Loucy (cell line): ENCODE measurements at regions not wholly inside any gene's neighbourhood (a gene's known extent, or its start where the extent isn't known, plus 50 kb on each side); places are given as distances from the start of the nearest gene placed in this dataset.

Experiments
- H2AFZ ChIP-seq: fragments of 200-600 bp; sonication (generic); 2 replicates; pipeline ENCODE4 v1.6.0; 2016; ENCODE audit warnings: antibody characterized with exemption, mild to moderate bottlenecking, low read length, moderate library complexity
- H3F3A ChIP-seq: fragments of 200-600 bp; 2 replicates; pipeline ENCODE4 v1.6.0; 2016; ENCODE audit warnings: antibody characterized with exemption, low read depth, mild to moderate bottlenecking
- H3K27me3 ChIP-seq: fragments of 200-600 bp; sonication (generic); 2 replicates; pipeline ENCODE4 v1.6.1; 2014; ENCODE audit warnings: low read length, mild to moderate bottlenecking; ENCODE audit not compliant: insufficient read depth, poor library complexity, severe bottlenecking
- H3K36me3 ChIP-seq: fragments of 200-600 bp; sonication (generic); 2 replicates; pipeline ENCODE4 v1.6.1; 2016; ENCODE audit warnings: low read length; ENCODE audit not compliant: insufficient read depth
- H3K4me1 ChIP-seq: fragments of 200-600 bp; sonication (generic); 2 replicates; pipeline ENCODE4 v1.5.1; 2014; ENCODE audit warnings: low read length, mild to moderate bottlenecking; ENCODE audit not compliant: insufficient read depth, poor library complexity, severe bottlenecking
- H3K4me2 ChIP-seq: fragments of 200-600 bp; sonication (generic); 2 replicates; pipeline ENCODE4 v1.6.0; 2014; ENCODE audit warnings: antibody characterized with exemption, low read length, low read depth, mild to moderate bottlenecking; ENCODE audit not compliant: poor library complexity, severe bottlenecking
- H3K4me3 ChIP-seq: fragments of 200-600 bp; sonication (generic); 2 replicates; pipeline ENCODE4 v1.5.1; 2014; ENCODE audit warnings: low read length, mild to moderate bottlenecking, mixed read lengths; ENCODE audit not compliant: poor library complexity, severe bottlenecking
- H3K79me2 ChIP-seq: fragments of 200-600 bp; sonication (generic); 2 replicates; pipeline ENCODE4 v1.6.1; 2014; ENCODE audit warnings: low read length; ENCODE audit not compliant: insufficient read depth
- H3K9ac ChIP-seq: fragments of 200-600 bp; sonication (generic); 2 replicates; pipeline ENCODE4 v1.6.0; 2014; ENCODE audit warnings: mild to moderate bottlenecking, low read depth, low read length, moderate library complexity; ENCODE audit not compliant: poor library complexity, severe bottlenecking
- H3K9me2 ChIP-seq: fragments of 200-600 bp; sonication (generic); replicated peaks from 2 replicates; pipeline ENCODE4 v1.6.1; 2016; ENCODE audit warnings: low read depth, low read length, mixed read lengths
- H3K9me3 ChIP-seq: fragments of 200-600 bp; sonication (generic); 2 replicates; pipeline ENCODE4 v1.6.1; 2014; ENCODE audit warnings: mild to moderate bottlenecking, antibody characterized with exemption, low read length, low read depth; ENCODE audit not compliant: insufficient read depth
- H4K20me1 ChIP-seq: fragments of 200-600 bp; sonication (generic); 2 replicates; pipeline ENCODE4 v1.6.0; 2014; ENCODE audit warnings: antibody characterized with exemption, low read length, mild to moderate bottlenecking; ENCODE audit not compliant: insufficient read depth, poor library complexity, severe bottlenecking
- EZH2phosphoT487 ChIP-seq: fragments of 200-600 bp; IDR thresholded peaks from 2 replicates; pipeline ENCODE4 v1.6.1; 2018; ENCODE audit warnings: antibody characterized with exemption, mild to moderate bottlenecking, moderate library complexity, borderline replicate concordance
- TF ChIP-seq, protein P1 (sequence below): fragments of 200-600 bp; sonication (generic); conservative IDR thresholded peaks from 2 replicates; pipeline ENCODE4 v1.5.1; 2014; ENCODE audit warnings: mild to moderate bottlenecking, antibody characterized with exemption, low read length

DNA sequence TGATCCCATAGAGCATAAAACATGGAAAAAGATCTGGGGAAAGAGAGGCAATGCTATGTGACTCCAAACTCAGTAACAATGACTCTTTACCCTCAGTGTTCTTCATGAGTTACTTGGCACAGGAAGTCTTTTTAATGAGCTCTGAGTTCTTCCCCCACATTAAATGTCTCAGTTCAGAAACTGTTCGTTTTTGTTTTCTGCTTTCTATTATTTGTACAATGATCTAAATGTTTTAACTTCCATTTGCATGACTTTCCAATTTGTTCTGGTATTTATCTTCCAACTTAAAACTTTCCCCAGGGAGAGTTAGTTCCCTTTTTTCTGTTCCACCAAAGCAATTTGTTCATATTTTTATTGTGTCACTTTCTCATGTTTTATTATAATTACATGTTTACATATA lies 177.0 kb upstream of the ZBTB20 start:
- Histone ChIP-seq H3K9me3 (no peaks in the 10 kb centered on the region), H3K9ac (no peak overlapping the region), H3K4me2 (no peak overlapping the region), H3K4me1 (no peaks in the 10 kb centered on the region), H4K20me1 (no peaks in the 10 kb centered on the region), H2AFZ (no peak overlapping the region), H3F3A (no peaks in the 10 kb centered on the region), H3K36me3 (no peaks in the 10 kb centered on the region), H3K4me3 (no peak overlapping the region), H3K79me2 (no peaks in the 10 kb centered on the region), H3K9me2 (no peaks in the 10 kb centered on the region), H3K27me3 (no peaks in the 10 kb centered on the region)
- TF ChIP-seq, protein P1, sequence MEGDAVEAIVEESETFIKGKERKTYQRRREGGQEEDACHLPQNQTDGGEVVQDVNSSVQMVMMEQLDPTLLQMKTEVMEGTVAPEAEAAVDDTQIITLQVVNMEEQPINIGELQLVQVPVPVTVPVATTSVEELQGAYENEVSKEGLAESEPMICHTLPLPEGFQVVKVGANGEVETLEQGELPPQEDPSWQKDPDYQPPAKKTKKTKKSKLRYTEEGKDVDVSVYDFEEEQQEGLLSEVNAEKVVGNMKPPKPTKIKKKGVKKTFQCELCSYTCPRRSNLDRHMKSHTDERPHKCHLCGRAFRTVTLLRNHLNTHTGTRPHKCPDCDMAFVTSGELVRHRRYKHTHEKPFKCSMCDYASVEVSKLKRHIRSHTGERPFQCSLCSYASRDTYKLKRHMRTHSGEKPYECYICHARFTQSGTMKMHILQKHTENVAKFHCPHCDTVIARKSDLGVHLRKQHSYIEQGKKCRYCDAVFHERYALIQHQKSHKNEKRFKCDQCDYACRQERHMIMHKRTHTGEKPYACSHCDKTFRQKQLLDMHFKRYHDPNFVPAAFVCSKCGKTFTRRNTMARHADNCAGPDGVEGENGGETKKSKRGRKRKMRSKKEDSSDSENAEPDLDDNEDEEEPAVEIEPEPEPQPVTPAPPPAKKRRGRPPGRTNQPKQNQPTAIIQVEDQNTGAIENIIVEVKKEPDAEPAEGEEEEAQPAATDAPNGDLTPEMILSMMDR = no peak
- no peak for TF ChIP-seq EZH2phosphoT487

DNA sequence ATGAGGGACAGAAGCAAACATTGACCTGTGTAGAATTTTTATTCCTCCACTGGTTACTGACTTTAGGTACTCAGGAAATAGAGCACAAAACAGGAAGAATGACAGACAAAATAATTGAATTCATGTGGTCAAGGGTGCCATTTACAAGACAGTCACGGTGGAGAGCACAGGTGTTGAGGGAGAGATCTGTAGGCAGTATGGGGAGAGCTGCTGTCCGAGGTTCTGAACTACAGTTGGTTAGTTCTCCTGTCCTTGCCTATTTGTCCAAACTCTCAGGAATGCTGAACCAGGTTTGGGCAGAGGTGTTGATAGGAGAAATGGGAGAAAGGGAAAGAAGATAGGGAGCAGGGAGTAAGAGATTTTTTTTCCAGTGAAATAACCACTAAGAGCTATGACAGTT lies 178.5 kb upstream of the ZBTB20 start:
- Histone ChIP-seq H3K9ac (no peak overlapping the region), H3F3A (no peaks in the 10 kb centered on the region), H3K4me3 (no peak overlapping the region), H3K9me3 (no peaks in the 10 kb centered on the region), H3K36me3 (no peaks in the 10 kb centered on the region), H3K9me2 (no peaks in the 10 kb centered on the region), H3K4me1 (no peaks in the 10 kb centered on the region), H3K4me2 (no peak overlapping the region), H3K27me3 (no peaks in the 10 kb centered on the region), H2AFZ (no peak overlapping the region), H3K79me2 (no peaks in the 10 kb centered on the region), H4K20me1 (no peaks in the 10 kb centered on the region)
- no peak for TF ChIP-seq EZH2phosphoT487
- TF ChIP-seq, protein P1 = no peak

DNA sequence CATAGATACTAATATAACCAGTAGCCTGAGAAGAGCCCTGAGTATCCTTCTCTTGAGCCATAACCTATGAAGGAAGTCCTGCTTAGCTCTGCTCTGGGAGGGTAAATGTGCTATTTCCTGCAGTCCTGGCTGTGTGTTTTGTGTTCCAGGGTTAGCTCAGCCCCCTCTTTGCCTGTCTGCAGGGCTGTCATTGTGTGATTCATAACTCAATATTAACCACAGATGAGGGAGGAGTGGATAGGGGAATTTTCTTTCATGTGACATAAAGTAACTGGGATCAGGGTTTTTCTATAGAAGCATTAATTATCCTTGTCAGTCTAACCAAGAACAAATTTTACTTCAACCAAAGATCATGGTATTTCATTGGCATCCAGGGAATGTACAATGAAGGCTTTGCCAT lies 183.3 kb upstream of the ZBTB20 start:
- Histone ChIP-seq H3K4me1 (no peaks in the 10 kb centered on the region), H3K9me2 (no peaks in the 10 kb centered on the region), H3K4me3 (no peak overlapping the region), H3K9ac (no peak overlapping the region), H3K27me3 (no peaks in the 10 kb centered on the region), H4K20me1 (no peaks in the 10 kb centered on the region), H3K4me2 (no peak overlapping the region), H3F3A (no peaks in the 10 kb centered on the region), H3K9me3 (no peaks in the 10 kb centered on the region), H3K79me2 (no peaks in the 10 kb centered on the region), H3K36me3 (no peaks in the 10 kb centered on the region), H2AFZ (no peak overlapping the region)
- TF ChIP-seq, protein P1 = no peak
- no peak for TF ChIP-seq EZH2phosphoT487
